Hematopoietic multipotent progenitor cell treated with erythropoietin and hydrocortisone succinate and interleukin-3 and kit ligand, for 8 days (in vitro differentiated cells): ENCODE measurements at regions not wholly inside any gene's neighbourhood (a gene's known extent, or its start where the extent isn't known, plus 50 kb on each side); places are given as distances from the start of the nearest gene placed in this dataset.

ENCODE experiments used
- DNase-seq: peaks from one replicate; pipeline ENCODE4 v3.0.0-alpha.2; 2015

DNA sequence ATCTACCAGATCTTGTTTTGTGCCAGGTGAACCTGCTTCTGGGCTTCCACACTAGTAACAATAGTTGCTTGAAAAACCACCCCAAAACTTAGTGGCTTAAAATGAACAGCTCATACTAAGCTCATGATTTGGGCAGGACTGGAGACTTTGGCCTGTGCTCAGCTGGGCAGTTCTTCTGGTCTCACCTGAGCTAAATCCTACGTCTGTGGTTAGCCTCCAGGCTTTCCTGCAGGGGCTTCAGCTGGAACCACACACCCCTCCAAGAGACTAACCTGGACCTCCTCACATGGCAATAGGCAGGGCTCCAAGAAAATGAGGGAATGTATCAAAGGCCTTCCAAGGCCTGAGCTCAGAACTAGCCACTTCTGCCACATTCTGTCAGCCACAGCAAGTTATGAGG, 144.1 kb downstream of the CD8B2 start:
- no peak for DNase-seq

DNA sequence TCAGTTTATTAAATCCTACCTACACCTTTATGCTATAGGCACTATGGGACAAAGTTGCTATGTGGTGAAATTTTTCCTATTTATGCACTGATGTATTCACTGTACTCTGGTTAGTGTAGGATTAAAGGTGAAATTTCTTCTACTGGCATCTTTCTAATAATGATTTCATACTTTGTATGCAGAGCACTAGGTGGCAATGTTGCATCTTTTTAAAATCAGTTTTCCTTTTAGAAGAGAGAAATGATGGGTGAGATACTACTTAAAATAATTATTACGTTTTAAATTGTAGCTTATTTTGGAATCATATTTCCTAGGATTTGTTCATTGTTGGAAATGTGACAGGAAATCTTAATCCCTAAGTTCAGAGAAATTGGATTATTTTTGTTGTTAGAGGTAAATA, 150.9 kb downstream of the CD8B2 start:
- peak; percentile 29 for DNase-seq

DNA sequence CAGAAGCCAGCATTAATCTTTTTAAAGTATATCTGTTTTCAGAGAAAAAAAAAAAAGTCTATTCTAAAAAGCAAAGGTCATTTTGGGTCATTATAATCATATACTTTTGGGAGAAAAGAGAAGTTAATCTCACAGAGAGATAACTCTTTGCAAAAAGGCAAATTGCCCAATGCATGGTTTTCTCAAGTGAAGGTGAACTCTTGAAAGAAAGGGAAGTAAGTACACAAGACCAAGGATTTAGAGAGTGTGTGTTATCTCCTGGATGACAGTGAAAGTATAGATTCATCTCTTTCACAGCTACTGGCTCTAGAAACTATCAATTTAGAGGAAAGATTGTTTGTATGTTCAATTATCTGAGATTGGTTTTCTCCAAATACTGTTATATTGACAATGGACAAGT, 151.4 kb downstream of the CD8B2 start:
- no peak for DNase-seq

DNA sequence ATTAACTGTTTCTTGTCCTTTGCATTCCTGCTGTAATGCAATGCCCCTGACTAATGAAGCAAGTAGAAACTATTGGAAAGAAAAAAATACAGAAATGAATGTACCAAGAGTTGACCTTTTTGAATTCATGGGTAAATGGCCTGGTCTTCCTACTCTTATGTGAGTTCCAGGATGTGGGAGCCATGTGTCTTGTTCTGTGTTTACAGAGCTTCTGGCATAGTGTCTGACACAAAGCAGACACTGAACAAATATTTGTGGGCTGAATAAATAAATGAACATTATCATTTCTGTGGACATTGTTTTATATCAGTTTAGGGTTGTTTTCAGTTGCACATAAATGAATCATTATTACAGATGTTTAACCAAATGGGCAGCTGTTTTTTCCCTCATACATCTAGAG, 155.5 kb downstream of the CD8B2 start:
- DNase-seq: no peak

DNA sequence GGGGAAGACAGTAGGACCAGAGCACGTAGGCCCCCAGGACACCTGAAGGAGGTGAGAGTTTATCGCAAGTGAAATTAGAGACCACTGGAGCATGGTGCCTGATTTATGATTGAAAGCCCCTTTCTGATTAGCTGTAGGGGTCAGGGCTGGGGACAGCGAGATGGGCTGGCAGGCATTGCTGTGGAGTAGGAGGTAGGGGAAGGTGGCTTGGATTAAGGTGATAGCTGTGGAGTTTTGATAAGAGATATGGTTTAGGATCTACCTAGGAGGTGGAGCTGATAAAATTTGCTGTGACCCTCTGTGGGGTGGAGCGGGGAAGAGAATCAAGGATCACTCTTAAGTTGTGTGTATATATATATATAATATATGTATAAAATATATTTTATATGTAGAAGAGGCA, 157.5 kb downstream of the CD8B2 start:
- DNase-seq: no peak

DNA sequence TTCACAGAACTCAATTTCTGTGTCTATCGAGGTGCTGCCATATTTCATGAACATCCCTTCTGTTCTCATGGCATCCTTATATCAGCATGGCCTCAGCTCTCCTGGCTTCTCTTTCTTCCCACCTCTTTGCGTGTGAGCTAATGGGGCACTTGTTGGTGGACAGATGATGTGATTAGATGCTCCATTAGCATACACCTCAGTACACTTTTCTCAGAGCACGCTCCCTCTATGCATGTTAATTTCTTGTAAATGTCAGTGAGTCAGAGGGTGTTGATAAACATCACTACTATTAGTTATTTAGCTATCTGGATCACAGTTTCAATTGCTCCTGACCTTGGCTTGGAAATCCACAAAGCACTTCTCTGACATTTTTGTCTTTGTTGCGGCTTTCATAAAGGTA, 159.4 kb downstream of the CD8B2 start:
- DNase-seq: no peak

DNA sequence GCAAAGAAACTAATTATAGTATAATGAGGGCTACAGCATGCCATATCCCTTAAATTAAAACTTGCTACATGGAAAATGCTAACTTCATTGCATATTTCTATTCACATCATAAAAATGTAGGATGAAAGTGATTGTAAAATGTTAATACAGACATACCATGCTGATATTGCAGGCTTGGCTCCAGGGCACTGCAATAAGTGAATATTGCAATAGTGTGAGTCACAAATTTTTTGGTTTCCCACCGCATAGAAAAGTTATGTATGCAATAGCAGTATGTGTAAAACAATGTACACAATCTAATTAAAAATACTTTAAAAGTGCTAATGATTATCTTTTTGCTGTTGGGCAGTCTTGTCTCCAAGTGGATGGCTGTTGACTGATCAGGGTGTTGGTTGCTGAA, 162.1 kb downstream of the CD8B2 start:
- no peak for DNase-seq

DNA sequence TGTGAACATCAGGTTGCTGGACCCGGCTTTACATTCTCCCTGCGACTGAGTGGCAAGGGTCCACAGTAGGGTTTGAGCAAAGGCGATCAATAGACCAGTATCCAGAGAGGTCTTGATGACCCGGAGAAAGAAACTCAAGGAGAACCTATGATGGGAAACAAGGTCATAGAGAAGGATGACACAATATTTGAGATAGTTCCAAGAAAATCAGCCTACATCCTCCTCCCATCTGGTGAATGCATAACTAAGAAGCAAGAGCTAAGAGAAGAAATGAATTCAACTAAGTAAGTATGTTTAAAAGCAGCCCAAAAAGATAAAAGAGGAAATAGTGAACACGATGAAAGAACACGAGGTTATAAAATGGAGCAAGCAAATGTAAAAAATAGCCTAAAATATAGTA, 166.3 kb downstream of the CD8B2 start:
- no peak for DNase-seq

DNA sequence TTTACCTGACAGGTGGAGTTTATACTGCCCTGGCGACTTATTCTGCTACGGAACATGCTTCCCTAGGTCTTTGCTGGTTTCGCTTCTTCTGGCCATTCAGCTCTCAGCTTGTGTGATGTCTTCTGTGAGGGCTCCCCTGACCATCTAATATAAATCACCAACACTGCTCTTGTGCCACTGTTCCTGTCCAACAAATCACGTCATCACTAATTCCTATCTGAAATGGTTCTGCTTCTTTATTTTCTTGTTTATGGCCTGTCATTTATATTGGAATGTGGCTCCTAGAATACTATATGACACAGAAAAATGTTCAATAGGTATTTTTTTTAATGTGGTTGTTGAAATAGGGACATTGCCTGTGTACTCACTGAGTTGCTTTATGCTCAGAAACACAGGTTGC, 171.5 kb downstream of the CD8B2 start:
- no peak for DNase-seq

DNA sequence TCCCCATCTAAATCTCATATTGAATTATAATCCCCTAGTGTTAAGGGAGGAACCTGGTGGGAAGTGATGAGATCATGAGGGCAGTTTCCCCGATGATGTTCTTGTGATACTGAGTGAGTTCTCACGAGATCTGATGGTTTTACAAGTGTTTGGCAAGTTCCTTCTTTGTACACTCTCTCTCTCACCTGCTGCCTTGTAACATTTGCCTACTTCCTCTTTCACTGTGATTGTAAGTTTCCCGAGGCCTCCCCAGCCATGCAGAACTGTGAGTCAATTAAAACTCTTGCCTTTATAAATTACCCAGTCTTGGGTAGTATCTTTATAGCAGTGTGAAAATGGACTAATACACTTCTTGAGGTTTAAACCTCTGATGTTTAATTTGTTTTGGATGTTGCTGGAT, 177.5 kb downstream of the CD8B2 start:
- DNase-seq: no peak

DNA sequence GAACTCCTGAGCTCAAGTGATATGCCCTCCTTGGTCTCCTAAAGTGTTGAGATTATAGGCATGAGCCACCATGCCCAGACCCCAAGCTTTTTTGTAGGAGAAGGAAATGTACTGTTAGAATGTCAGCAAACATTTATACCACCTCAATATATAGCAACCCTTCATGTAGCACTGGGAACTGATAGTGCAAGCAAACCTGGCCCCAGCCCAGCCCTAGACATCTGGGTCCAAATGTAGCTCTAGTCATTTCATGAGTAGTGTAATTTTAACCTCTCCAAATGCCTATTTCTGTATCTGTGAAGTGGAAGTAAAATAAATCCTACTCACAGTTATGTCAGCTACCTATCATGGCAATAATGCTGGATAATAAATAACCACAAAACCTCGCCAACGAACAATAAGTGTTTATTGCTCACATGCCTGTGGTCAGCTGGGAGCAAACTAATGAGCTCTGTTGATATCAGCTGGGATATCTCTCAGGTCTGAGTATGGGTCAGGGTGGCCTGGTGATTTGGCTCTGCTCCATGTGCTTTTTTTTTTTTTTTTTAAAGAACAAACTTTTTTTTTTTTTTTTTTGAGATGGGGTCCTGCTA, 180.4 kb downstream of the CD8B2 start:
- DNase-seq: no peak

DNA sequence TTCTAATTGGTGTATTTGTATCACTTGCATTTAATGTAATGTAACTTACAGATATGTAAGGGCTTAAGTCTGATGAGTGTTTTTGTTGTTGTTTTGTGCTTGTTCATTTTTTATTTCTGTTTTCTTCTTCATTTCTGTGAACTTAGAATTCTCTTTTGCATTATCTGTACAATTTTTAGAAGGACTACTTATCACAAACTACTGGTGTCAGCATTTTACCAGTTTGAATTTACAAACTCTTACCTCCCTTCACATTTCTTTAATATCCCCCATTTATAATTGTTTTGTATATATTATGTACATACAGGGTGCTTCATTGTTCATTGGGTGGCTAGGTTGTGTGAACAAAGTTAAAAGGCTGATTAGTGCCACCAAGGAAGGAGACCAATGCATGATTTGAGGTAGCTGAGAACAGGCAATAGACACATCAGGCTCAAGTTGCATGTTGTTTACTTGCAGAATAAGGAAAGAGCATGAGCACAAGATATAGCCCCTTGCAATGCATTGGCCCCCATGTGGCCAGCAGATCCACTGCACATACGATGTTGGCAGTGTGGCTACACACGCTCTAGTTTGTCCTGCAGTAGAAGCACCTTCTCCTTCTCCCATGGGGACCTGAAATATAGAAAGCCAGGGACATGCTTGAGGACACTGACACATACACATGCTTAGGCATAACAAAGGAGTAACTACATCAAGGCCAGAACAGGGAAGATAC, 198.2 kb downstream of the CD8B2 start:
- DNase-seq: no peak

DNA sequence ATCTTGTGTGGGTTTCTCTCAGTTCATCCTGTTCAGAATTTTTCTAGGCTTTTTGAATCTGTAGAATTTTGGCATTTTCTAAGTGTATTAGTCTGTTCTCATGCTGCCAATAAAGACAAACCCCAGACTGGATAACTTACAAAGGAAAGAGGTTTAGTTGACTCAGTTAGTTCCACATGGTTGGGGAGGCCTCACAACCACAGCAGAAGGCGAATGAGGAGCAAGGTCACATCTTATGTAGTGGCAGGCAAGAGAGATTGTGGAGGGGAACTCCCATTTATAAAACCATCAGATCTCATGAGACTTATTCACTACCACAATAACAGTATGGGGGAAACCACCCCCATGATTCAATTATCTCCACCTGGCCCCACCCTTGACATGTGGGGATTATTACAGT, 199.2 kb downstream of the ST6GAL2 start:
- DNase-seq: no peak

DNA sequence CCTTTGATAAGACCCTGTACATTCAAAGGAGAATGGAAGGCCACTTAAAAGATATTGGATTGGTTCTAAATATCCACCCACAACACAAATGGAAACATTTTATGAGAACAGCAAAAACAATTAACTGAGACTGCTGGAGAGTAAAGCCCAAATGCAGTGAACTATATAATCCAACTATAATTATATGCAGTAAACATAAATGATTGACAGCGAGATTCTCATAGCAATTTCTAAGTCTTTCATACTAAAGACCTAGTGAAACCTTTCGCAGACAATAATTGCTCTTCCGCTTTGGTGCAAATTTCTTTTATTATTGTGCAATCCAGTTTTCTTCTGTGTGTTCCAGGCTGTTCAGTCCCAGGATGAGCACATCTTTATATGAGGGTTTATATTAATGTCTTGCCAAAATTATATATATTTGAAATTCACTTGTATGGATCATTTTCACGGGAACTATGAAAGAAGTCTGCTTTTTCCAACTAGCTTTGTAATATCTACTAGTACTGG, 190.9 kb downstream of the ST6GAL2 start:
- DNase-seq: no peak

DNA sequence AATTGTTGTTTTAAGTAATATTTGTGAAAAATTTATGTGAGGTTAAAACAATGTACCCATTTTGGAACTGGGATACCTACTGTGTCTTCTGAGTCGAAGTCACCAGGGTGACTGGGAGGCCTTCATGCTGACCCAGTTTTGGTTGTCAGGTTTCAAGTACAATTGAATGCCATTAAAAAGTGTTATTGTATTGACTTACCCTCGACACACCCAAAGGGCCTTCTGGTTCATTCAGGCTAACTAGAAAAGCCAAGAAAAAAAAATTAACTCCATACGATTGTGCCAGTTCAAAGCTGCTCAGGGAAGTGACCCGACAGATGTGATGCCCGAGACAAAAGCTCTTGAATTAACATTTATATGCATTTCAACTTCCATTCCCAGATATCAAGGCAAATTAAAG, 190.0 kb downstream of the ST6GAL2 start:
- no peak for DNase-seq

DNA sequence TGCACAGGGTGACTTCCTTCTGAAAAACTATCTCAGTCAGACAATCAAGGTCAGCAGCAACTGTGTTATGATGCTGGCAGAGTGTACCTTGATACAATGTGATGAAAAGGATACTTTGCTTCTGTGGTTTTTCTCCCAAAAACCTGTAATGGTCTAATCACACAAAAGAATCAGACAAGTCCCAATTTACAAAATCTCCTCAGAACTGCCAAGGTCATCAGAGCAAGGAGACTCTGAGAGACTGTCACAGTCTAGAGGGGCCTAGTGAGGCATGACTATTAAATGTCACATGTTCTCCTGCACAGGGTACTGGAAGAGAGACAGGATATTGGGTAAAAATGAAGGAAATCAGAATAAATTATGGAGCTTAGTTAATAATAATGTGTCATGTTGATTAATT, 185.4 kb downstream of the ST6GAL2 start:
- DNase-seq: no peak

DNA sequence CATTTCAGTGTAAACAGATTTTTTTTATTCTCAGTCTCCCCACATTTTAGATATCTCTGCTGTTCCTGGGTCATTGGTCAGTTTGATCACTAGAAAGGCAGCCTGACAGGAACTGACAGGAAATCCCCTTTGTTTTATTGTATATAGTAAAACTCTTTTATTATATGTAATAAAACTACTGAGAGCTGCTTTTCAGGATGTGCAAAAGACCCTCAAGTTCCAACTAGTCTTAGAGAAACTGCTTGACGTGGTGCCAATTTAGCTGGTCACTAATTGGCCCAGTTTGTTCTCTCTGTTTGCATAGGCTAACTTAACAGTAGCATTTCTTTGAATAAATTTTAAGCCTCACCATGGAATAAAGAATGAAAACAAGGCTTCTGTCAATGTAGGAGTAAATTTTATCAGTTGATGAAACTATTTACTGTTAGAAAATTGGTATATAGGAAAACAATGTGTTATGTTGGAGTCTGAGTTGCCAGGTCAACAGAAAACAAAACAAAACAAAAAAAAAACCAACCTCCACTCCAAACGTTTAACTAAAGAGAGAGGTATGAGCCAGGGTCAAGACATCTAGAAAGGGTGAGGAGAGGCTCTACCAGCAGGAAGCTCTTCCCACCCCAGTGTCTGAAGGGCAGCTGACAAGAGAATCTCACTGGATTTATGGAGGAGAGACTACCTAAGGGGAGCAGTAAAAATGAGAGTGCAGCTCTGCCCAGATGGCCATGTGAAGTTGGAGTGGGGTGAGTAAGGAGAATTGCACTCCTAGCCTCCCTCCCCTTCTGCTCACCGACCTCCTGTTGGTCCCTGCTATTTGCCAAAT, 184.6 kb downstream of the ST6GAL2 start:
- DNase-seq: no peak

DNA sequence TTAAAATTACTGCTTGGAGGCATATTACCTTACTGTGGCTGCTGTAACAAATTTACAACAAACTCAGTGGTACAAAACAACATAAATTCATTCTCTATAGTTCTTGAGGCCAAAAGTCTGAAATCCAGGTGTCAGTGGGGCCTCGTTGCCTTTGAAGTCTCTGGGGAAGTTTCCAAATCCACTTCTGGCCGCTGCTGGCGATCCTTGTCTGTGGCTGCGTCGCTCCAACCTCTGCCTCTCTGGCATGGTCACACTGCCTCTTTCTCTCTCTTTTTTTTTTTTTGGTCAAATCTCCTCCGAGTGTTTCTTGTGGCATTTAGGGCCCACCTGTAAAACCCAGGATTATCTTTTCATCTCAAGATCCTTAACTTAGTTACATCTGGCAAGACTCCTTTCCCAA, 182.8 kb downstream of the ST6GAL2 start:
- DNase-seq: no peak

DNA sequence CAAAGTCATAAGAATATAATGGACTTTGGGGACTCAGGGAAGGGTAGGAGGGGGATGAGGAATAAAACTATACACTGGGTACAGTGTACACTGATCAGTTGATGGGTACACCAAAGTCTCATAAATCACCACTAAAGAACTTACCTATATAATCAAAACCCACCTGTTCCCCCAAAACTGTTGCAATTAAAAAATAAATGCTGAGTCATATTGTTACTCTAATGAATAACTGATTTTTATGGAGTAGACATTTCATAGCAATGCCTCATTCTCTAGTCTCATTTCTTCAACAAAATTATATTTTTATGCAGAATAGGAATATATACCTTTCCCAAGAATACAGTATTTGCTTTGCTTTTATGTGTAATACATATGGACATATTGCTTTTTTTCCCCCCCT, 181.2 kb downstream of the ST6GAL2 start:
- no peak for DNase-seq

DNA sequence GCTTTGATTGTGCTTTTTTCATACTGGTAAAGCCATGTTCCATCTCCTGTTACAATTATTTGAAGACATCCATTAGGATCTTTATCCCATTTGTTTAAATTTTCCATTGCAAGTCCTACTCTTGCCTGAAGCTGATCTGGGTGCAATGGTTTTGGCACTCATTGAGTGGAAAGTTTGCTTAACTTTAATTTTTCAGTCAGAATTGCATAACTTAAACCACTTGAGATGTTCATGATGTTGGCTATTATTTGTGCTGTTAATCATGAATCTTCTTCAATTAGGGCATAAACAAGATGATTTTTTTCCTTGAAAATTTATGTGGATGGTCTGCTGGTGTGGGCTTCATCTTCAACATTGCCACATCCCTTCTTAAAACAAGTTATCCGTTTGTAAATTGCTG, 180.1 kb downstream of the ST6GAL2 start:
- DNase-seq: no peak

DNA sequence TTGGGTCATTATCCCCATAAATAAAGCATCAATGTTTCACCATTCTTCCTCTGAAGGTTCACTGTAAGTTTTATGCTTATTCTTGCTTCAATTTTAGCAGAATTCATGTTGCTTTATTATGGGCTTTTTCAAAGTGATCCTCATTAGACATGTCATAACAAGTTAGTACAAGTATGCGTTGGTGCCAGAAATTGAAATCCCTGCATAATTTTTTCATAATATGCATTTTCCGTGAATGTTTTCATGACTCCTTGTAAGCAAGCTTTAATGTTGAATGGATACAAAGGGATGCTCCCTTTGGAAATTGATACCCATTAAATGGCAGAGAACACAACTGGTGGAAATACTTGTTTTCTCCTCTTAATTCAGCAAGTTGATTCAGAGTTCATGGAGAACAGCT, 179.7 kb downstream of the ST6GAL2 start:
- DNase-seq: no peak

DNA sequence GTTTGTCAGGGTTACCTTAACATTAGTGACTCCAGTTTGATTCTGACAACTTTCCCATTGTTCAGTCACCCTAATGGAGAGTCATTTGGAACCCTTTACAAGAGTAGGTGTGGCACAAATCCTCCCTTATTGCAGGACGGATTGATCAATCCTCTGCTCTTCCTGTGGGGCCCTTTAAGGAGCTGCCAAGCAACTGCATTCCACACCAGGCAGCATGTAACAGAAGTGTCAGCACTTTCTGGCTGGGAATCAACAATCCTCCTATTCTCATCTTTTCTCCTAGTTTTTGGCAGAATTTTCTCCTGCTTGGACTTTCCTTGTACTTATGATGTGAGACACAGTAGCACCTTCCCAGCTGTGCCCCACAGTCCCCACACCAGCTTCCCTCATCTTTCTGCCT, 177.8 kb downstream of the ST6GAL2 start:
- no peak for DNase-seq

DNA sequence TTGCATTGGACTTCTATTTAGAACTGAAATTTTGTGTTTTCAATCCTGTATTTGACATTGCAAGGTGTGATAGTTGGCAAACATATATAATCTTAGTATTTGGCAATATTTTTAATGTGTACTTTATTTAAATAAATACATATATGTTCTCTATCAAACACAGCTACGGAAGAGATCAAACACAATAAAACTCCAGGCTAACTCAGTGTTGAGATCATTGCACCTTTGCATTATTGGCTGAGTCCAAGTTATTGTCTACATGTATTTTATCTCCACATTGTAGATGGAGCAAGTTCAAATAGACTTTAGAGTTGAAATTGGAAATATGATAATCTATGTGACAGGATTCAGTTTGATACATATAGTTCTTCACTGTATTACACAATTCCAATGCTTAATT, 176.7 kb downstream of the ST6GAL2 start:
- DNase-seq: no peak

DNA sequence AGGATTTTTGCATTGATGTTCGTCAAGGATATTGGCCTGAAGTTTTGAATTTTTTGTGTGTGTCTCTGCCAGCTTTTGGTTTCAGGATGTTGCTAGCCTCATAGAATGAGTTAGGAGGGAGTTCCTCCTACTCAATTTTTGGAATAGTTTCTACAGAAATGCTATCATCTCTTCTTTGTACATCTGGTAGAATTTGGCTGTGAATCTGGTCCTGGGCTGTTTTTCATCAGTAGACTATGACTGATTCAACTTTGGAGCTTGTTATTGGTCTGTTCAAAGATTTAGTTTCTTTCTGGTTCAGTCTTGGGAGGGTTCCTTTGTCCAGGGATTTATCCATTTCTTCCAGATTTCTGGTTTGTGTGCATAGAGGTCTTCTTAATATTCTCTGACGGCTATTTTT, 166.7 kb downstream of the ST6GAL2 start:
- no peak for DNase-seq
